Activated B cell treated with CpG ODN at 0.5 μM for 24 hours (primary cell): ENCODE measurements at regions not wholly inside any gene's neighbourhood (a gene's known extent, or its start where the extent isn't known, plus 50 kb on each side); places are given as distances from the start of the nearest gene placed in this dataset.

ENCODE experiments used
- ATAC-seq: fragments of 200-7000 bp; cut with Tn5 transposase; one replicate; pipeline ENCODE4 v1.10.0; 2021; ENCODE audit warnings: low read depth, mild to moderate bottlenecking, moderate library complexity
- CTCF ChIA-PET: fragments of 350-600 bp; sonication (Branson Sonifier 250); formaldehyde crosslinking; loops from one replicate; lab custom pipeline; 2021; ENCODE audit warnings: antibody characterized with exemption; lab: Charles Lee
- POLR2A ChIA-PET: fragments of 350-600 bp; sonication (Branson Sonifier 250); formaldehyde crosslinking; loops from one replicate; lab custom pipeline; 2021; ENCODE audit warnings: antibody characterized with exemption; lab: Charles Lee
- DNase-seq: peaks from one replicate; pipeline ENCODE4 v3.0.0; 2022
- H3K27ac Mint-ChIP-seq: one replicate; pipeline ENCODE4 v1.8.0; 2020; ENCODE audit warnings: mixed read lengths
- H3K27me3 Mint-ChIP-seq: one replicate; pipeline ENCODE4 v1.8.0; 2021; ENCODE audit warnings: mixed read lengths
- H3K36me3 Mint-ChIP-seq: one replicate; pipeline ENCODE4 v1.8.0; 2021; ENCODE audit warnings: low read depth, mixed read lengths
- H3K4me1 Mint-ChIP-seq: one replicate; pipeline ENCODE4 v1.8.0; 2021; ENCODE audit warnings: mixed read lengths
- H3K4me3 Mint-ChIP-seq: one replicate; pipeline ENCODE4 v1.8.0; 2020; ENCODE audit warnings: mild to moderate bottlenecking, mixed read lengths
- H3K9me3 Mint-ChIP-seq: one replicate; pipeline ENCODE4 v1.8.0; 2020; ENCODE audit warnings: mixed read lengths
- intact Hi-C: fragments of 100-400 bp; cut with micrococcal nuclease; formaldehyde crosslinking; loops from one replicate; pipeline ENCODE4 v1.15.1; 2024
- TF ChIP-seq, protein P1 (sequence below): fragments of 200-600 bp; IDR thresholded peaks from one replicate; pipeline ENCODE4 v1.8.0; 2022; ENCODE audit warnings: antibody characterized with exemption, mild to moderate bottlenecking

- ChIA-PET CTCF (interaction anchor here (1.7 to 2.8 kb wide), 2 partner anchors 10 to 618 kb away, joined by 6 to 9 read pairs; no protein-coding TSS in a partner anchor), POLR2A (no interaction called here)
- Mint-ChIP-seq H3K27me3 (peaks cover 2% of the 10 kb centered on the region), H3K27ac (no peak overlapping the region), H3K36me3 (no peaks in the 10 kb centered on the region), H3K4me1 (no peaks in the 10 kb centered on the region), H3K4me3 (no peak overlapping the region), H3K9me3 (peaks cover 4% of the 10 kb centered on the region)
- TF ChIP-seq, protein P1, sequence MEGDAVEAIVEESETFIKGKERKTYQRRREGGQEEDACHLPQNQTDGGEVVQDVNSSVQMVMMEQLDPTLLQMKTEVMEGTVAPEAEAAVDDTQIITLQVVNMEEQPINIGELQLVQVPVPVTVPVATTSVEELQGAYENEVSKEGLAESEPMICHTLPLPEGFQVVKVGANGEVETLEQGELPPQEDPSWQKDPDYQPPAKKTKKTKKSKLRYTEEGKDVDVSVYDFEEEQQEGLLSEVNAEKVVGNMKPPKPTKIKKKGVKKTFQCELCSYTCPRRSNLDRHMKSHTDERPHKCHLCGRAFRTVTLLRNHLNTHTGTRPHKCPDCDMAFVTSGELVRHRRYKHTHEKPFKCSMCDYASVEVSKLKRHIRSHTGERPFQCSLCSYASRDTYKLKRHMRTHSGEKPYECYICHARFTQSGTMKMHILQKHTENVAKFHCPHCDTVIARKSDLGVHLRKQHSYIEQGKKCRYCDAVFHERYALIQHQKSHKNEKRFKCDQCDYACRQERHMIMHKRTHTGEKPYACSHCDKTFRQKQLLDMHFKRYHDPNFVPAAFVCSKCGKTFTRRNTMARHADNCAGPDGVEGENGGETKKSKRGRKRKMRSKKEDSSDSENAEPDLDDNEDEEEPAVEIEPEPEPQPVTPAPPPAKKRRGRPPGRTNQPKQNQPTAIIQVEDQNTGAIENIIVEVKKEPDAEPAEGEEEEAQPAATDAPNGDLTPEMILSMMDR: no peak
- intact Hi-C loops: no loop called here
- DNase-seq (no peak), ATAC-seq (no peak)
Observed at GRCh38 chr2:191544461-191545062, 133.4 kb upstream of the NABP1 start.

DNA sequence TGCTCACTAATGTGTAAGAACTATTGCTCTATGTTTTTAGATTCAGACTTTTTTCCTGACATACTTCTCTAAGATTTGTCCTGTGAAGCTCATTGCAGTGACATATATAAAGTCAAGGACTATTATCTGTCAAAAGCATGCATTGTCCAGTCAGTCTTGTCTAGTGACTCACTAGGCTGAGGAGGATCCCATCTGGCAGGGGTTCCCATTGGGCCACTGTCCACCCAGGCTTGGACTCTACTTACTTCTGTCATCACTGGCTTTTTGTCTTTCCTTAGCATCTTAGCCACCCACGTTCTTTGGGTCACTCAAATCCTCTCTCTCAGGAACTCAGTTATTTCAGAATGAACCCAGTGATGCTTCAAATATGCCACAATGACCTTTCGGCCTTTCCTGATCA lies 132.6 kb upstream of the NABP1 start:
- Mint-ChIP-seq H3K4me1 (no peaks in the 10 kb centered on the region), H3K4me3 (no peak overlapping the region), H3K9me3 (peaks cover 4% of the 10 kb centered on the region), H3K36me3 (no peaks in the 10 kb centered on the region), H3K27ac (no peak overlapping the region), H3K27me3 (peaks cover 8% of the 10 kb centered on the region)
- TF ChIP-seq, protein P1: no peak
- intact Hi-C loops: no loop called here
- ATAC-seq: no peak
- CTCF ChIA-PET: interaction anchor here (1.7 to 2.8 kb wide), 2 partner anchors 10 to 617 kb away, joined by 6 to 9 read pairs; no protein-coding TSS in a partner anchor
- POLR2A ChIA-PET: no interaction called here
- no peak for DNase-seq

DNA sequence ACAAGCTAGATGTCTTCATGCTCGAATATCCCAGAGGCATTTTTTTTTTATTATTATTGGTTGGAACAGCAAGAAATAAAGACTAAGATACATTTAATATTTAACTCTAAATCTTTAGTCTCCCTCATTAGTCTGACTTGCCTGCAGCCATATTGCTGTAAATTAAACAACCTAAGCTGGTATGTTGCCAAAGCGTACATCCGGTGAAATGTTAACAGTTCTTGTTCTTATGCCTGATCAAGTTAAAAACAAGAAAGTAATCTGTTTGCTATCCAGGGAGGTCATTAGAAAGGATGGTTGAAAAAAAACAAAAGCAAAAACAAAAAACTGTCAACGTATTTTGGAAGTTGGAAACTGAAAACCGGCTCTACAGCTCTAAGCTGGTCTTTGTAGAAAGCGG lies 125.9 kb upstream of the NABP1 start:
- Mint-ChIP-seq H3K9me3 (no peaks in the 10 kb centered on the region), H3K27ac (no peak overlapping the region), H3K27me3 (peaks cover 12% of the 10 kb centered on the region), H3K4me3 (no peak overlapping the region), H3K36me3 (no peaks in the 10 kb centered on the region), H3K4me1 (peaks cover 3% of the 10 kb centered on the region)
- POLR2A ChIA-PET: no interaction called here
- intact Hi-C loops: no loop called here
- no peak for ATAC-seq
- CTCF ChIA-PET: interaction anchor here (9.6 kb wide), 1 partner anchor 610 kb away, joined by 171 read pairs; no protein-coding TSS in a partner anchor
- TF ChIP-seq, protein P1: no peak
- DNase-seq: no peak

DNA sequence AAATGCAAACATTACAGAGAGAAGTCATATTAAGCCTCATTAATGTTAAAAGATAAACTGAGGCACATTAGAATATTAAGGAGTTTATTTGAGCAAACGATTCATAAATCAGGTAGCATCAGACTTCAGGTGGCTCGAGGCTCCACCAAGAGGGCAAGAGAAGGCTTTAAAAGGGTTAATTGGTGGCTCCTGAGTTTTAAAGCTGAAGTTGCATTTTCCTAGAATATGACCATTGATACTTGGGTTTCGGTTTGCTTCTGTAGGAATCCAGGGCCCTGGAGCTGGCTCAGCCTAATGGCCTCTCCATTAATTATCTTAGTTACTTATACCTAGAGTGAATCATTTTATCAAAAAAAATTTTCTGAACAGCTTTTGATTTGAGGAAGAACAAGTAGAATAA lies 123.7 kb upstream of the NABP1 start:
- POLR2A ChIA-PET: no interaction called here
- Mint-ChIP-seq H3K27me3 (peaks cover 12% of the 10 kb centered on the region), H3K36me3 (no peaks in the 10 kb centered on the region), H3K4me1 (peaks cover 3% of the 10 kb centered on the region), H3K4me3 (no peak overlapping the region), H3K27ac (no peak overlapping the region), H3K9me3 (no peaks in the 10 kb centered on the region)
- DNase-seq (no peak), ATAC-seq (no peak)
- CTCF ChIA-PET: interaction anchor here (0.7 to 9.6 kb wide), 7 partner anchors 10 to 608 kb away, joined by 4 to 171 read pairs (median 7); no protein-coding TSS in a partner anchor
- TF ChIP-seq, protein P1: no peak
- intact Hi-C loops: loop anchor here (2.0 kb wide), 1 partner anchor 733 kb away; no protein-coding TSS in a partner anchor

- no peaks in the 10 kb centered on the region for H3K9me3 Mint-ChIP-seq
- ATAC-seq (peak; percentile 94), DNase-seq (peak; percentile 63)
- peaks cover 3% of the 10 kb centered on the region for H3K4me1 Mint-ChIP-seq
- ChIA-PET CTCF (interaction anchor here (0.7 to 9.6 kb wide), 13 partner anchors 9 to 1685 kb away, joined by 3 to 171 read pairs (median 6); no protein-coding TSS in a partner anchor), POLR2A (interaction anchor here (0.6 kb wide), 1 partner anchor 247 kb away, joined by 3 read pairs; no protein-coding TSS in a partner anchor)
- intact Hi-C loops: loop anchor here (1.0 to 5.0 kb wide), 3 partner anchors 257 to 732 kb away; no protein-coding TSS in a partner anchor
- no peak overlapping the region for H3K27ac Mint-ChIP-seq
- peaks cover 5% of the 10 kb centered on the region for H3K27me3 Mint-ChIP-seq
- no peak overlapping the region for H3K4me3 Mint-ChIP-seq
- TF ChIP-seq, protein P1: peak; percentile 43
- H3K36me3 Mint-ChIP-seq: no peaks in the 10 kb centered on the region
Observed at GRCh38 chr2:191555092-191555742, 122.7 kb upstream of the NABP1 start.
